ENCODE measurements at regions not wholly inside any gene's neighbourhood (a gene's known extent, or its start where the extent isn't known, plus 50 kb on each side); places are given as distances from the start of the nearest gene placed in this dataset.

GRCh38 chr4:74638689-74639088, 155.6 kb downstream of the BTC start:
- CTCF ChIA-PET (ENCODE audit: unreplicated experiment): no interaction called here
- intact Hi-C loops (cut with micrococcal nuclease; ENCODE audit: unreplicated experiment): no loop called here
- H3K4me1 ChIP-seq (ENCODE audit: insufficient read depth, low read length, poor library complexity, severe bottlenecking): no peaks in the 10 kb centered on the region
- no peak overlapping the region for H3K27ac ChIP-seq (ENCODE audit: low read depth, low read length, poor library complexity, severe bottlenecking)
- H4K20me1 ChIP-seq (ENCODE audit: insufficient read depth, low read length): no peaks in the 10 kb centered on the region
- POLR2A ChIA-PET: interaction anchor here (0.7 kb wide), 1 partner anchor 105 kb away, joined by 3 read pairs; no protein-coding TSS in a partner anchor
- TF ChIP-seq EZH2phosphoT487 (IDR thresholded peaks at IDR 0.05; ENCODE audit: borderline replicate concordance, low read depth, low read length) (no peak), CTCF (conservative IDR thresholded peaks at IDR 0.05; ENCODE audit: low read length) (no peak)
- H3K4me3 ChIP-seq (ENCODE audit: low read depth, low read length, poor library complexity, severe bottlenecking): no peak overlapping the region
- no TSS peak for BruUV-seq (replicated peaks)
- H2AFZ ChIP-seq (ENCODE audit: low read length): no peak overlapping the region
- H3K9me2 ChIP-seq (ENCODE audit: insufficient read depth, low read length): no peaks in the 10 kb centered on the region
- no peak for DNase-seq (ENCODE audit: low spot score)
- H3K9me3 ChIP-seq (ENCODE audit: low read length): no peaks in the 10 kb centered on the region
- no peaks in the 10 kb centered on the region for H3K79me2 ChIP-seq (ENCODE audit: insufficient read depth, low read depth, low read length)
- H3K36me3 ChIP-seq (ENCODE audit: insufficient read depth, low read length): no peaks in the 10 kb centered on the region
- no peak overlapping the region for H3K4me2 ChIP-seq (ENCODE audit: low read length)

- H3K79me2 ChIP-seq (ENCODE audit: insufficient read depth, low read depth, low read length): no peaks in the 10 kb centered on the region
- TF ChIP-seq CTCF (conservative IDR thresholded peaks at IDR 0.05; ENCODE audit: low read length): no peak
- no peak for TF ChIP-seq EZH2phosphoT487 (IDR thresholded peaks at IDR 0.05; ENCODE audit: borderline replicate concordance, low read depth, low read length)
- H3K4me1 ChIP-seq (ENCODE audit: insufficient read depth, low read length, poor library complexity, severe bottlenecking): no peaks in the 10 kb centered on the region
- ChIA-PET POLR2A (interaction anchor here (0.7 kb wide), 1 partner anchor 413 kb away, joined by 3 read pairs; no protein-coding TSS in a partner anchor), CTCF (ENCODE audit: unreplicated experiment) (no interaction called here)
- no peak for DNase-seq (ENCODE audit: low spot score)
- no peaks in the 10 kb centered on the region for H3K36me3 ChIP-seq (ENCODE audit: insufficient read depth, low read length)
- H3K4me2 ChIP-seq (ENCODE audit: low read length): no peak overlapping the region
- H3K4me3 ChIP-seq (ENCODE audit: low read depth, low read length, poor library complexity, severe bottlenecking): no peak overlapping the region
- H2AFZ ChIP-seq (ENCODE audit: low read length): no peak overlapping the region
- no peaks in the 10 kb centered on the region for H3K9me2 ChIP-seq (ENCODE audit: insufficient read depth, low read length)
- H4K20me1 ChIP-seq (ENCODE audit: insufficient read depth, low read length): no peaks in the 10 kb centered on the region
- H3K9me3 ChIP-seq (ENCODE audit: low read length): no peaks in the 10 kb centered on the region
- BruUV-seq (replicated peaks): no TSS peak
- intact Hi-C loops (cut with micrococcal nuclease; ENCODE audit: unreplicated experiment): no loop called here
- H3K27ac ChIP-seq (ENCODE audit: low read depth, low read length, poor library complexity, severe bottlenecking): no peak overlapping the region
These were observed 154.0 kb downstream of the BTC start for GRCh38 chr4:74640111-74640903.

GRCh38 chr4:74642006-74642405, 152.3 kb downstream of the BTC start:
- Histone ChIP-seq H3K9me3 (ENCODE audit: low read length) (no peaks in the 10 kb centered on the region), H3K4me2 (ENCODE audit: low read length) (no peak overlapping the region), H3K36me3 (ENCODE audit: insufficient read depth, low read length) (no peaks in the 10 kb centered on the region), H3K4me3 (ENCODE audit: low read depth, low read length, poor library complexity, severe bottlenecking) (no peak overlapping the region), H3K27ac (ENCODE audit: low read depth, low read length, poor library complexity, severe bottlenecking) (no peak overlapping the region), H2AFZ (ENCODE audit: low read length) (no peak overlapping the region), H3K9me2 (ENCODE audit: insufficient read depth, low read length) (no peaks in the 10 kb centered on the region), H4K20me1 (ENCODE audit: insufficient read depth, low read length) (no peaks in the 10 kb centered on the region), H3K79me2 (ENCODE audit: insufficient read depth, low read depth, low read length) (no peaks in the 10 kb centered on the region), H3K4me1 (ENCODE audit: insufficient read depth, low read length, poor library complexity, severe bottlenecking) (no peaks in the 10 kb centered on the region)
- no peak for TF ChIP-seq EZH2phosphoT487 (IDR thresholded peaks at IDR 0.05; ENCODE audit: borderline replicate concordance, low read depth, low read length)
- TF ChIP-seq CTCF (conservative IDR thresholded peaks at IDR 0.05; ENCODE audit: low read length): no peak
- ChIA-PET CTCF (ENCODE audit: unreplicated experiment) (no interaction called here), POLR2A (no interaction called here)
- intact Hi-C loops (cut with micrococcal nuclease; ENCODE audit: unreplicated experiment): no loop called here
- DNase-seq (ENCODE audit: low spot score): no peak
- no TSS peak for BruUV-seq (replicated peaks)

Measured in OCI-LY7 (cell line).